Neural cell (in vitro differentiated cells): ENCODE measurements at regions not wholly inside any gene's neighbourhood (a gene's known extent, or its start where the extent isn't known, plus 50 kb on each side); places are given as distances from the start of the nearest gene placed in this dataset.

Source experiments
- CTCF ChIP-seq: fragments of 450-650 bp; IDR thresholded peaks from 2 replicates; pipeline ENCODE4 v1.5.1; 2014; ENCODE audit warnings: antibody characterized with exemption, mild to moderate bottlenecking, moderate library complexity; ENCODE audit not compliant: poor library complexity, severe bottlenecking
- EP300 ChIP-seq: fragments of 450-650 bp; conservative IDR thresholded peaks from 2 replicates; pipeline ENCODE4 v1.6.1; 2014; ENCODE audit warnings: antibody characterized with exemption, mild to moderate bottlenecking, moderate library complexity; ENCODE audit not compliant: poor library complexity, severe bottlenecking
- EZH2 ChIP-seq: fragments of 200-600, 300-800 bp; shearing (Covaris generic), sonication (generic); IDR thresholded peaks from 2 replicates; pipeline ENCODE4 v1.6.1; 2014; ENCODE audit warnings: antibody characterized with exemption, low read length, borderline replicate concordance, mild to moderate bottlenecking; ENCODE audit not compliant: insufficient read depth, poor library complexity, severe bottlenecking
- POLR2AphosphoS5 ChIP-seq: IDR thresholded peaks from 2 replicates; pipeline ENCODE4 v1.6.1; 2012
- REST ChIP-seq: IDR thresholded peaks from 2 replicates; pipeline ENCODE4 v1.6.1; 2012; ENCODE audit warnings: borderline replicate concordance
- SMC3 ChIP-seq: fragments of 450-650 bp; conservative IDR thresholded peaks from 2 replicates; pipeline ENCODE4 v1.6.1; 2014; ENCODE audit warnings: antibody characterized with exemption, mild to moderate bottlenecking, moderate library complexity; ENCODE audit not compliant: poor library complexity

- TF ChIP-seq EP300 (no peak), SMC3 (no peak), CTCF (no peak), EZH2 (no peak), POLR2AphosphoS5 (no peak), REST (no peak)
These were observed 575.0 kb downstream of the GBE1 start for GRCh38 chr3:81186412-81186811.
